ENCODE measurements at regions not wholly inside any gene's neighbourhood (a gene's known extent, or its start where the extent isn't known, plus 50 kb on each side); places are given as distances from the start of the nearest gene placed in this dataset.

DNA sequence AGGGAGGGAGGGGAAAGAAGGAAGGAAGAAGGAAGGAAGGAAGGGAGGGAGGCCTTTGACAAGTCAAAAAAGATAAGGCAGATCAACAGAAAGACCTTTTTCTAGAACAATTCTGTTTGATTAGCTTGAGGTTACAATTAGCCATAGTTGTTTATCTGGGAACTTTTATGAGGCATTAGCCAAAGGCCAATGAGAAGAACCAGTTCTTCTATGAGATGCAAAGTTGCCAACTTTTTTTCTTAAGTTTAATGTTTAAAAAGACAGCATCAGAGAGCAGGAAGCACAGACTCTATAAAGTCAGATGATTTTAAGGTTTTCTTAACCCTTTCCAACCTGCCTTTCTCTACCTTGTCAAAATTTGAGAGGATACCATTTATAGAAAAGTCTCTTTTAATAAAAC lies 301.3 kb upstream of the NR2F2 start:
- Histone ChIP-seq H4K8ac (ENCODE audit: extremely low read depth, insufficient read depth, low read length) (no peak overlapping the region), H3K4me3 (ENCODE audit: extremely low read depth in 1 of 4, insufficient read depth in 2 of 4, low read depth in 3 of 4, low read length in 4 of 4) (no peak overlapping the region), H3K56ac (replicated peaks; ENCODE audit: insufficient read length, low read depth, low read length) (no peak overlapping the region), H3K23me2 (ENCODE audit: low read depth, low read length) (no peaks in the 10 kb centered on the region; the same call in 1 of the 2 replicates), H3K36me3 (ENCODE audit: control insufficient read depth in 2 of 4, insufficient read depth in 4 of 4, low read length in 3 of 4) (no peaks in the 10 kb centered on the region), H3K27ac (ENCODE audit: low read depth, low read length) (no peak overlapping the region), H3K14ac (ENCODE audit: insufficient read length) (no peak overlapping the region), H4K5ac (ENCODE audit: insufficient read length, low read depth, low read length) (no peak overlapping the region), H2BK120ac (replicated peaks; ENCODE audit: low read depth, low read length) (no peak overlapping the region), H2BK12ac (ENCODE audit: low read depth, low read length) (no peak overlapping the region), H3K18ac (ENCODE audit: extremely low read depth, low read length) (no peak overlapping the region), H3K4me2 (ENCODE audit: insufficient read depth in 1 of 2, low read depth in 2 of 2, low read length in 2 of 2) (no peak overlapping the region), H3K9ac (replicated peaks in 1 of 4; ENCODE audit: extremely low read depth in 1 of 4, low read depth in 3 of 4, low read length in 3 of 4) (no peak overlapping the region), H4K20me1 (replicated peaks in 1 of 2; ENCODE audit: control insufficient read depth in 1 of 2, insufficient read depth in 2 of 2, low read length in 2 of 2) (no peaks in the 10 kb centered on the region), H3K9me3 (ENCODE audit: insufficient read depth in 2 of 2, low read depth in 1 of 2, low read length in 1 of 2) (no peaks in the 10 kb centered on the region), H2BK15ac (ENCODE audit: low read length) (no peak overlapping the region), H2BK20ac (ENCODE audit: low read length) (no peak overlapping the region), H3K79me1 (ENCODE audit: low read depth, low read length) (no peaks in the 10 kb centered on the region), H2AK5ac (ENCODE audit: low read depth, low read length) (no peak overlapping the region), H3K4ac (replicated peaks; ENCODE audit: insufficient read length, low read depth, low read length) (no peak overlapping the region), H3K4me1 (replicated peaks in 1 of 4; ENCODE audit: control insufficient read depth in 3 of 4, insufficient read depth in 4 of 4, low read length in 3 of 4) (no peaks in the 10 kb centered on the region), H3K27me3 (replicated peaks in 1 of 4; ENCODE audit: control insufficient read depth in 3 of 4, extremely low read depth in 1 of 4, insufficient read depth in 3 of 4, low read length in 3 of 4) (no peaks in the 10 kb centered on the region; a peak in 1 of 7 replicates), H3K79me2 (ENCODE audit: control insufficient read depth in 1 of 2, insufficient read depth in 2 of 2, low read length in 2 of 2) (no peaks in the 10 kb centered on the region), H2AFZ (ENCODE audit: low read length) (no peak overlapping the region), H4K91ac (replicated peaks; ENCODE audit: insufficient read length, low read length) (no peak overlapping the region), H2BK5ac (ENCODE audit: low read depth, low read length) (no peak overlapping the region), H3K23ac (ENCODE audit: insufficient read length) (no peak overlapping the region)
- ChIA-PET POLR2A (ENCODE audit: partially characterized antibody) (no interaction called here), CTCF (ENCODE audit: partially characterized antibody) (interaction anchor here (0.6 to 1.4 kb wide), 2 partner anchors 10 to 738 kb away, joined by 3 to 4 read pairs; no protein-coding TSS in a partner anchor)
- TF ChIP-seq CTCF (IDR thresholded peaks at IDR 0.05; ENCODE audit: control extremely low read depth in 1 of 3, insufficient read depth in 1 of 3, low read depth in 1 of 3, low read length in 3 of 3), result no peak
- TF ChIP-seq RBBP5 (IDR thresholded peaks at IDR 0.05; ENCODE audit: borderline replicate concordance, low read depth, low read length), result no peak
- FAIRE-seq, result no peak
- DNase-seq (ENCODE audit: low read depth in 1 of 2, low spot score in 2 of 2), result no peak

Measured in H1 (cell line).